HCT116 (cell line): ENCODE measurements at regions not wholly inside any gene's neighbourhood (a gene's known extent, or its start where the extent isn't known, plus 50 kb on each side); places are given as distances from the start of the nearest gene placed in this dataset.

Experiments used
- ATAC-seq: fragments of 200-7000 bp; cut with Tn5 transposase; 2 replicates; pipeline ENCODE4 v1.9.1; 2020; ENCODE audit warnings: mild to moderate bottlenecking, moderate library complexity
- BruUV-seq: library from RNA; stranded (reverse); fragments of 400-500 nt; replicated peaks from 2 replicates; lab custom pipeline; 2021; lab: Mats Ljungman, UMichigan
- CTCF ChIA-PET: fragments of 300-600 bp; sonication (Branson Sonifier 250); formaldehyde crosslinking; loops from one replicate; lab custom pipeline; 2021; ENCODE audit warnings: antibody characterized with exemption; lab: Charles Lee
- POLR2A ChIA-PET: fragments of 300-600, 350-600 bp; sonication (Branson Sonifier 250); formaldehyde crosslinking; loops from one replicate; lab custom pipeline; 2021; ENCODE audit warnings: antibody characterized with exemption; lab: Charles Lee
- RAD21 ChIA-PET, 2 experiments: fragments of 300-600 bp; sonication (Branson Sonifier 250); formaldehyde crosslinking; loops; one replicate each; lab custom pipeline; 2023; ENCODE audit warnings: low total read pairs in 2 of 2; ENCODE audit not compliant: uncharacterized antibody in 2 of 2, unreplicated experiment in 2 of 2, low non-redundant PET in 1 of 2; lab: Charles Lee
- DNase-seq: peaks from one replicate; pipeline ENCODE4 v3.0.0-alpha.2; 2010; ENCODE audit warnings: low read depth, low spot score
- H2AFZ ChIP-seq: fragments of 200-600 bp; shearing (Covaris generic), sonication (generic); 2 replicates; pipeline ENCODE4 v1.6.1; 2017; ENCODE audit warnings: low read depth, mixed run types, mixed read lengths, antibody characterized with exemption, low read length; ENCODE audit not compliant: poor library complexity, severe bottlenecking
- H3K27ac ChIP-seq: 2 replicates; pipeline ENCODE4 v1.5.1; 2012; ENCODE audit warnings: low read depth, low read length
- H3K27me3 ChIP-seq: fragments of 200-600 bp; sonication (generic); 2 replicates; pipeline ENCODE4 v1.6.1; 2016; ENCODE audit warnings: mixed run types, low read length, mixed read lengths; ENCODE audit not compliant: insufficient read depth
- H3K36me3 ChIP-seq, 2 experiments: fragments of 200-500 bp in 1 of 2; fragments of 200-600 bp in 1 of 2; sonication (Bioruptor generic) in 1 of 2; sonication (generic) in 1 of 2; 2 replicates each; pipeline versions ENCODE4 v1.5.1 to v1.6.1; 2014 to 2016; ENCODE audit warnings: low read length in 2 of 2, inconsistent platforms in 1 of 2, mixed read lengths in 1 of 2, mixed run types in 1 of 2; ENCODE audit not compliant: insufficient read depth in 2 of 2, control insufficient read depth in 1 of 2
- H3K4me1 ChIP-seq, 2 experiments: fragments of 200-600 bp in 1 of 2; sonication (generic) in 1 of 2; 2 replicates each; pipeline versions ENCODE4 v1.5.1 to v1.6.1; 2012 to 2017; ENCODE audit warnings: low read length in 2 of 2, inconsistent platforms in 1 of 2, mild to moderate bottlenecking in 1 of 2, mixed read lengths in 1 of 2, mixed run types in 1 of 2, moderate library complexity in 1 of 2; ENCODE audit not compliant: insufficient read depth in 2 of 2, control insufficient read depth in 1 of 2
- H3K4me2 ChIP-seq: fragments of 200-600 bp; sonication (generic); 2 replicates; pipeline ENCODE4 v1.6.1; 2017; ENCODE audit warnings: mixed run types, low read length, mixed read lengths
- H3K4me3 ChIP-seq, 2 experiments: fragments of 200-600 bp in 1 of 2; sonication (generic) in 1 of 2; replicated peaks in 1 of 2; 2 replicates each; pipeline ENCODE4 v1.5.1; 2011 to 2016; ENCODE audit warnings: low read length in 2 of 2, control low read depth in 1 of 2, low read depth in 1 of 2, mild to moderate bottlenecking in 1 of 2, mixed read lengths in 1 of 2, mixed run types in 1 of 2
- H3K79me2 ChIP-seq: fragments of 200-600 bp; sonication (generic); 2 replicates; pipeline ENCODE4 v1.6.1; 2017; ENCODE audit warnings: mild to moderate bottlenecking, mixed run types, low read length, moderate library complexity, mixed read lengths; ENCODE audit not compliant: insufficient read depth
- H3K9ac ChIP-seq: fragments of 200-600 bp; sonication (generic); 2 replicates; pipeline ENCODE4 v1.6.1; 2016; ENCODE audit warnings: low read length, mixed read lengths
- H3K9me2 ChIP-seq: fragments of 200-600 bp; sonication (generic), shearing (Covaris generic); 2 replicates; pipeline ENCODE4 v1.6.1; 2017; ENCODE audit warnings: mixed run types, mild to moderate bottlenecking, moderate library complexity; ENCODE audit not compliant: insufficient read depth
- H3K9me3 ChIP-seq, 2 experiments: fragments of 200-500 bp in 1 of 2; fragments of 200-600 bp in 1 of 2; sonication (Bioruptor generic) in 1 of 2; sonication (generic) in 1 of 2; 2 replicates each; pipeline ENCODE4 v1.6.1; 2014 to 2017; ENCODE audit warnings: low read length in 2 of 2, mixed read lengths in 2 of 2, inconsistent platforms in 1 of 2, low read depth in 1 of 2, mild to moderate bottlenecking in 1 of 2, mixed run types in 1 of 2, moderate library complexity in 1 of 2; ENCODE audit not compliant: control insufficient read depth in 1 of 2, insufficient read depth in 1 of 2
- H4K20me1 ChIP-seq: fragments of 200-600 bp; sonication (generic), shearing (Covaris generic); 2 replicates; pipeline ENCODE4 v1.6.1; 2017; ENCODE audit warnings: mixed run types, mild to moderate bottlenecking, moderate library complexity; ENCODE audit not compliant: insufficient read depth
- ATF3 ChIP-seq: IDR thresholded peaks from 2 replicates; pipeline ENCODE4 v1.6.1; 2012
- CEBPB ChIP-seq: IDR thresholded peaks from 2 replicates; pipeline ENCODE4 v1.6.1; 2012; ENCODE audit warnings: low read depth
- CTCF ChIP-seq, 3 experiments: fragments of 200-600 bp in 1 of 3; sonication (generic) in 1 of 3; IDR thresholded peaks in 2 of 3; conservative IDR thresholded peaks in 1 of 3; 2 replicates each; pipeline ENCODE4 v1.5.1; 2012 to 2017; ENCODE audit warnings: low read depth in 2 of 3, low read length in 2 of 3, antibody characterized with exemption in 1 of 3, borderline replicate concordance in 1 of 3, control low read depth in 1 of 3, mild to moderate bottlenecking in 1 of 3, mixed read lengths in 1 of 3, mixed run types in 1 of 3, moderate library complexity in 1 of 3; ENCODE audit not compliant: insufficient read depth in 1 of 3
- ELF1 ChIP-seq: IDR thresholded peaks from 2 replicates; pipeline ENCODE4 v1.6.1; 2012; ENCODE audit warnings: low read depth, borderline replicate concordance
- EZH2 ChIP-seq: fragments of 200-600 bp; sonication (generic); IDR thresholded peaks from 2 replicates; pipeline ENCODE4 v1.6.1; 2017; ENCODE audit warnings: antibody characterized with exemption, mixed run types
- FOSL1 ChIP-seq: IDR thresholded peaks from 2 replicates; pipeline ENCODE4 v1.6.1; 2012; ENCODE audit warnings: low read depth
- MAX ChIP-seq: IDR thresholded peaks from 2 replicates; pipeline ENCODE4 v1.6.1; 2012
- POLR2A ChIP-seq: IDR thresholded peaks from 2 replicates; pipeline ENCODE4 v1.7.0; 2011; ENCODE audit warnings: borderline replicate concordance; ENCODE audit not compliant: insufficient read depth, insufficient read length; ENCODE audit errors: extremely low read depth
- POLR2AphosphoS5 ChIP-seq: IDR thresholded peaks from 2 replicates; pipeline ENCODE4 v1.6.1; 2011; ENCODE audit warnings: mild to moderate bottlenecking, low read depth, low read length, moderate library complexity
- RAD21 ChIP-seq: IDR thresholded peaks from 2 replicates; pipeline ENCODE4 v1.6.1; 2012; ENCODE audit warnings: low read depth, mild to moderate bottlenecking
- SP1 ChIP-seq: IDR thresholded peaks from 2 replicates; pipeline ENCODE4 v1.6.1; 2012; ENCODE audit warnings: low read depth
- SRF ChIP-seq: IDR thresholded peaks from 2 replicates; pipeline ENCODE4 v1.6.1; 2012; ENCODE audit warnings: low read depth
- TCF7L2 ChIP-seq: IDR thresholded peaks from 2 replicates; pipeline ENCODE4 v1.7.0; 2011; ENCODE audit warnings: borderline replicate concordance, inconsistent platforms; ENCODE audit not compliant: insufficient read depth, insufficient read length; ENCODE audit errors: extremely low read depth
- ZBTB33 ChIP-seq: IDR thresholded peaks from 2 replicates; pipeline ENCODE4 v1.6.1; 2011; ENCODE audit warnings: mild to moderate bottlenecking, low read length, moderate library complexity; ENCODE audit not compliant: insufficient replicate concordance; ENCODE audit errors: extremely low read depth
- ZFX ChIP-seq: fragments of 450-650 bp; IDR thresholded peaks from 2 replicates; pipeline ENCODE4 v1.6.1; 2017
- intact Hi-C: fragments of 100-400 bp; cut with micrococcal nuclease; formaldehyde crosslinking; loops from 2 replicates; pipeline ENCODE4 v1.10.0; 2022

GRCh38 chr18:39208729-39209128, 1643.1 kb upstream of the CELF4 start:
- Histone ChIP-seq H3K9me3 (peaks cover 0 to 4% of the 10 kb centered on the region in 2 experiments; a peak in 1 of 4 replicates), H2AFZ (no peak overlapping the region), H3K27me3 (no peaks in the 10 kb centered on the region), H3K79me2 (no peaks in the 10 kb centered on the region), H3K4me3 (no peak overlapping the region), H3K4me1 (no peaks in the 10 kb centered on the region), H3K9me2 (no peaks in the 10 kb centered on the region), H3K9ac (no peak overlapping the region), H3K36me3 (no peaks in the 10 kb centered on the region), H3K4me2 (no peak overlapping the region), H4K20me1 (no peaks in the 10 kb centered on the region), H3K27ac (no peak overlapping the region)
- ATAC-seq, result no peak
- DNase-seq, result no peak
- intact Hi-C loops, result no loop called here
- TF ChIP-seq POLR2A (no peak), RAD21 (no peak), POLR2AphosphoS5 (no peak), FOSL1 (no peak), SRF (no peak), SP1 (no peak), MAX (no peak)
- no TSS peak for BruUV-seq
- CTCF ChIA-PET, result no interaction called here
- POLR2A ChIA-PET, result no interaction called here
- RAD21 ChIA-PET, result no interaction called here

- POLR2A ChIA-PET, result no interaction called here
- no peak for TF ChIP-seq EZH2
- TF ChIP-seq SRF, result no peak
- TF ChIP-seq SP1, result no peak
- no peak for TF ChIP-seq POLR2A
- no peak for TF ChIP-seq TCF7L2
- no peak for TF ChIP-seq ATF3
- TF ChIP-seq MAX, result no peak
- no peak for TF ChIP-seq ZBTB33
- no peak for TF ChIP-seq CTCF (IDR thresholded peaks at IDR 0.05 in 2 of 3, conservative IDR thresholded peaks at IDR 0.05 in 1 of 3; ENCODE audit: borderline replicate concordance in 1 of 3, insufficient read depth in 1 of 3, low read depth in 2 of 3, low read length in 2 of 3)
- TF ChIP-seq ZFX, result no peak
- TF ChIP-seq FOSL1, result no peak
- TF ChIP-seq ELF1, result no peak
- no peak for TF ChIP-seq CEBPB
Measured at GRCh38 chr18:39208190-39208589, 1642.6 kb upstream of the CELF4 start.

More at GRCh38 chr18:39208190-39208589, 1642.6 kb upstream of the CELF4 start:
- H3K4me3 ChIP-seq, result no peak overlapping the region
- ChIA-PET RAD21 (no interaction called here), CTCF (no interaction called here)
- H2AFZ ChIP-seq, result no peak overlapping the region
- DNase-seq (no peak), ATAC-seq (no peak)
- no TSS peak for BruUV-seq
- no peaks in the 10 kb centered on the region for H3K36me3 ChIP-seq
- no peaks in the 10 kb centered on the region for H3K27me3 ChIP-seq
- no peak overlapping the region for H3K27ac ChIP-seq
- no peaks in the 10 kb centered on the region for H3K4me1 ChIP-seq
- no peak overlapping the region for H3K9ac ChIP-seq
- H3K9me3 ChIP-seq, result peaks cover 0 to 4% of the 10 kb centered on the region in 2 experiments; a peak in 1 of 4 replicates
- H3K4me2 ChIP-seq, result no peak overlapping the region
- no peaks in the 10 kb centered on the region for H3K79me2 ChIP-seq
- H3K9me2 ChIP-seq, result no peaks in the 10 kb centered on the region
- H4K20me1 ChIP-seq, result no peaks in the 10 kb centered on the region
- intact Hi-C loops, result no loop called here
